ENCODE measurements at regions not wholly inside any gene's neighbourhood (a gene's known extent, or its start where the extent isn't known, plus 50 kb on each side); places are given as distances from the start of the nearest gene placed in this dataset.

GRCh38 chr2:8577573-8577972 is 104.3 kb upstream of the ID2 start:
- TF ChIP-seq, protein P1, sequence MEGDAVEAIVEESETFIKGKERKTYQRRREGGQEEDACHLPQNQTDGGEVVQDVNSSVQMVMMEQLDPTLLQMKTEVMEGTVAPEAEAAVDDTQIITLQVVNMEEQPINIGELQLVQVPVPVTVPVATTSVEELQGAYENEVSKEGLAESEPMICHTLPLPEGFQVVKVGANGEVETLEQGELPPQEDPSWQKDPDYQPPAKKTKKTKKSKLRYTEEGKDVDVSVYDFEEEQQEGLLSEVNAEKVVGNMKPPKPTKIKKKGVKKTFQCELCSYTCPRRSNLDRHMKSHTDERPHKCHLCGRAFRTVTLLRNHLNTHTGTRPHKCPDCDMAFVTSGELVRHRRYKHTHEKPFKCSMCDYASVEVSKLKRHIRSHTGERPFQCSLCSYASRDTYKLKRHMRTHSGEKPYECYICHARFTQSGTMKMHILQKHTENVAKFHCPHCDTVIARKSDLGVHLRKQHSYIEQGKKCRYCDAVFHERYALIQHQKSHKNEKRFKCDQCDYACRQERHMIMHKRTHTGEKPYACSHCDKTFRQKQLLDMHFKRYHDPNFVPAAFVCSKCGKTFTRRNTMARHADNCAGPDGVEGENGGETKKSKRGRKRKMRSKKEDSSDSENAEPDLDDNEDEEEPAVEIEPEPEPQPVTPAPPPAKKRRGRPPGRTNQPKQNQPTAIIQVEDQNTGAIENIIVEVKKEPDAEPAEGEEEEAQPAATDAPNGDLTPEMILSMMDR (conservative IDR thresholded peaks at IDR 0.05; ENCODE audit: low read depth, low read length), result no peak
- no peak for DNase-seq (ENCODE audit: low read depth)
- no peak overlapping the region for H3K4me3 ChIP-seq (ENCODE audit: low read length)

DNA sequence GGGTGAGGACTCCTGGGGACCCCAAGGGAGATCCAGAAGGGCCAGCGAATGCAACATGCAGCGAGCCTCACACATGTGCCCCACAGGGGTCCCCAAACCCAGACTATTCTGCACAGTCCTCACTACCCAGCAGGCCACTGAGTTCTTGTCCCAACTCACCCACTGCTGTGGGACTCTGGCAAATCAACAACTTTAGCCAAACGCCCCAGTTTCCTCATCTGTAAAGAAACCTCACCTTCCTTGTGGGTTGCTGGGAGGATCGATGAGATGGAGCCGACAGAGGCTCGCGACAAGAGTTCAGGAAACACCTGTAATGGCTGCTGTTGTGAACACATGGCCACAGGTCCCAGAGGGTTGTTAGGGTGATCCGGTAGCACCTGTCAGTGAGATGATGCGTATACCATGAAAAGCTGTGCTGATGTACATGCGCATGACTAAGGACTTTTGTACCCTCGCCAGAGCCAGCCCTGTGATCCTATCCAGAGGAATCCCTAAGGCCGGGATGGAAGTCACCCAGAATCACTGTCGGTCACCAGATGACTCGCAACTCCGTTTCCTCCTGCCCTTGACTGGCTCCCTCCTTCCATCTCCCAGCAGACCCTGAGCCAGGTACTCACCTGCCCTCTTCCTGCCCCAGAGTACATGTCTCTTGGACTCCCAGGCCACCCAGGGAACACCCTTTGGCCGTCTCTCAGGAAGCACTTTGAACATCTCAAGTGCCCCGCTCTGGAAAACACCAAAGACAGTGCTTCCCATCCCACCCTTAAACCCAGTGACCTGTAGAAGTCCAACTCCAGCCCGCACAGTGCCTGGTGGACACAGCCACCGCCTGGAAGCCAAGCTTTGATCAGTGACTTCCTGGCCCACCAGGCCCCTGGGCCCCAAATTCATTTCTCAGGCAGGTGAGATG is 103.3 kb upstream of the ID2 start:
- DNase-seq (ENCODE audit: low read depth), result no peak
- TF ChIP-seq, protein P1 (conservative IDR thresholded peaks at IDR 0.05; ENCODE audit: low read depth, low read length), result no peak
- H3K4me3 ChIP-seq (ENCODE audit: low read length), result no peak overlapping the region

- no peak overlapping the region for H3K4me3 ChIP-seq (ENCODE audit: low read length)
- DNase-seq (ENCODE audit: low read depth), result no peak
- TF ChIP-seq, protein P1 (conservative IDR thresholded peaks at IDR 0.05; ENCODE audit: low read depth, low read length), result no peak
Measured at GRCh38 chr2:8579485-8580085, 102.3 kb upstream of the ID2 start.

- no peak for DNase-seq (ENCODE audit: low read depth)
Measured at GRCh38 chr2:8580316-8581233, 101.3 kb upstream of the ID2 start.

DNA sequence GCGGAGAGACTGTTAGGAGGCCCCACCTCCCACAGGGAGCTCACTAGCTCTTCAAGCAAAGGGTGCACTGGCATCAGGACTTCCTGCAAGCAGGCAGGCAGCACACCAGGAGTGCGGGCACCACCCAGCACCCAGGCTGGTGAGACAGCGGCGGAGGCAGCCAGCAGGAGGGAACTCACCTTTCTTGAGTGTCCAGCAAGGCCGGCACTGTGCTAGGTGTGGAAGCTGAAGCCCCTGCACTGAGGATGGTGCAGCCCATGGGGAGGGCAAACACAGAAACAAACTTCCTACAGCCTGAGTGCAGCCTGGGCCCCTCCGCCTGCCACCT is 100.7 kb upstream of the ID2 start:
- no peak for DNase-seq (ENCODE audit: low read depth)
- H3K4me3 ChIP-seq (ENCODE audit: low read length), result no peak overlapping the region
- TF ChIP-seq, protein P1 (conservative IDR thresholded peaks at IDR 0.05; ENCODE audit: low read depth, low read length), result no peak

More at GRCh38 chr2:8580316-8581233, 101.3 kb upstream of the ID2 start:
- TF ChIP-seq, protein P1 (conservative IDR thresholded peaks at IDR 0.05; ENCODE audit: low read depth, low read length), result no peak
- H3K4me3 ChIP-seq (ENCODE audit: low read length), result no peak overlapping the region

DNA sequence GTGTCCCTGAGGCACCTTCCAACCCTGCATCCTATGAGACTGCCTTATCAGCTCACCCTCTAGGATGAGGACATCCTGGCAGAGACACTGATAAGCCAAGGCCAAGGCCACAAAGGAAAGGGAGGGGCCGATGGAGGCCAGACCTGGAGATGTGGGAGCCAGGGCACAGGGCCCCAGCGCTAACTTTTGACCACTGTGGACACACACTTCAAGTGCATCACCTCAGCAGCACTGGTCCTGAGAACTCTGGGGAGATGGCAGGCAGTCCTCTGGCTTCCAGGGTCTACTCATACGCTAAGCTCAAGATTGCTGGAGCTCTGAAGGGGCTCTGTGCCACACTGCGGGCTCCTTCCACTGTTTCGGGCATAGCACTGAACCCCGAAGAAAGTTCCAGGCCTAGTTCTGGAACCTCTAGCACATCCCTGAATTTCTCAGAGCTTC is 100.2 kb upstream of the ID2 start:
- DNase-seq (ENCODE audit: low read depth), result no peak
- no peak overlapping the region for H3K4me3 ChIP-seq (ENCODE audit: low read length)
- TF ChIP-seq, protein P1 (conservative IDR thresholded peaks at IDR 0.05; ENCODE audit: low read depth, low read length), result no peak

All from retinal pigment epithelial cell (primary cell).